ENCODE measurements at regions not wholly inside any gene's neighbourhood (a gene's known extent, or its start where the extent isn't known, plus 50 kb on each side); places are given as distances from the start of the nearest gene placed in this dataset.

- TF ChIP-seq BHLHE40 (IDR thresholded peaks at IDR 0.05; ENCODE audit: low read depth, low read length) (no peak), MAFK (IDR thresholded peaks at IDR 0.05; ENCODE audit: low read depth, low read length) (no peak), MXI1 (IDR thresholded peaks at IDR 0.05; ENCODE audit: borderline replicate concordance, low read depth, low read length) (no peak), NFE2L2 (IDR thresholded peaks at IDR 0.05; ENCODE audit: low read depth, low read length) (no peak), MAZ (IDR thresholded peaks at IDR 0.05; ENCODE audit: borderline replicate concordance, low read depth, low read length) (no peak)
- TF ChIP-seq, protein P1, sequence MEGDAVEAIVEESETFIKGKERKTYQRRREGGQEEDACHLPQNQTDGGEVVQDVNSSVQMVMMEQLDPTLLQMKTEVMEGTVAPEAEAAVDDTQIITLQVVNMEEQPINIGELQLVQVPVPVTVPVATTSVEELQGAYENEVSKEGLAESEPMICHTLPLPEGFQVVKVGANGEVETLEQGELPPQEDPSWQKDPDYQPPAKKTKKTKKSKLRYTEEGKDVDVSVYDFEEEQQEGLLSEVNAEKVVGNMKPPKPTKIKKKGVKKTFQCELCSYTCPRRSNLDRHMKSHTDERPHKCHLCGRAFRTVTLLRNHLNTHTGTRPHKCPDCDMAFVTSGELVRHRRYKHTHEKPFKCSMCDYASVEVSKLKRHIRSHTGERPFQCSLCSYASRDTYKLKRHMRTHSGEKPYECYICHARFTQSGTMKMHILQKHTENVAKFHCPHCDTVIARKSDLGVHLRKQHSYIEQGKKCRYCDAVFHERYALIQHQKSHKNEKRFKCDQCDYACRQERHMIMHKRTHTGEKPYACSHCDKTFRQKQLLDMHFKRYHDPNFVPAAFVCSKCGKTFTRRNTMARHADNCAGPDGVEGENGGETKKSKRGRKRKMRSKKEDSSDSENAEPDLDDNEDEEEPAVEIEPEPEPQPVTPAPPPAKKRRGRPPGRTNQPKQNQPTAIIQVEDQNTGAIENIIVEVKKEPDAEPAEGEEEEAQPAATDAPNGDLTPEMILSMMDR (conservative IDR thresholded peaks at IDR 0.05; ENCODE audit: low read depth, low read length): no peak
- Histone ChIP-seq H2BK15ac (ENCODE audit: low read depth, low read length) (no peak overlapping the region), H3K4me1 (ENCODE audit: control insufficient read depth, insufficient read depth, low read length) (no peaks in the 10 kb centered on the region), H2BK5ac (ENCODE audit: low read depth, low read length, poor library complexity, severe bottlenecking) (no peak overlapping the region), H3K36me3 (ENCODE audit: control insufficient read depth, insufficient read depth, low read length) (no peaks in the 10 kb centered on the region), H3K4ac (ENCODE audit: low read depth, low read length) (no peak overlapping the region), H3K9me3 (ENCODE audit: control insufficient read depth, insufficient read depth, low read length) (no peaks in the 10 kb centered on the region), H2BK120ac (ENCODE audit: low read depth, low read length) (no peak overlapping the region), H3K9me1 (ENCODE audit: insufficient read depth, low read length) (no peaks in the 10 kb centered on the region), H4K8ac (ENCODE audit: low read depth in 2 of 2, low read length in 2 of 2) (no peak overlapping the region), H3K23ac (ENCODE audit: low read depth, low read length) (no peak overlapping the region), H3K79me1 (ENCODE audit: low read depth in 1 of 2, low read length in 2 of 2) (no peaks in the 10 kb centered on the region), H2AK9ac (replicated peaks; ENCODE audit: low read depth, low read length, poor library complexity) (no peak overlapping the region), H2BK20ac (ENCODE audit: low read depth, low read length) (no peak overlapping the region; the same call in 1 of the 2 replicates), H3K27ac (ENCODE audit: insufficient read depth, low read length) (no peak overlapping the region), H3K56ac (ENCODE audit: extremely low read depth, insufficient read depth, low read length) (no peak overlapping the region), H4K5ac (ENCODE audit: low read depth, low read length) (no peak overlapping the region), H3K4me2 (ENCODE audit: low read depth, low read length) (no peak overlapping the region), H3K18ac (ENCODE audit: low read depth, low read length) (no peak overlapping the region), H2AK5ac (ENCODE audit: low read depth, low read length) (no peak overlapping the region; the same call in 1 of the 2 replicates), H2AFZ (replicated peaks; ENCODE audit: low read length, poor library complexity) (no peak overlapping the region), H4K20me1 (ENCODE audit: insufficient read depth, low read length) (no peaks in the 10 kb centered on the region), H3K14ac (replicated peaks; ENCODE audit: low read depth, low read length) (no peak overlapping the region), H3K9ac (ENCODE audit: low read depth, low read length) (no peak overlapping the region), H4K91ac (ENCODE audit: insufficient read depth, low read depth, low read length) (no peak overlapping the region), H3K27me3 (ENCODE audit: control insufficient read depth, insufficient read depth, low read length) (peaks cover 2% of the 10 kb centered on the region; the same call in 1 of the 2 replicates), H3K4me3 (ENCODE audit: insufficient read depth, low read depth, low read length) (no peak overlapping the region)
- WGBS, 2 experiments (ENCODE audit: extremely low coverage in 2 of 2, insufficient read length in 1 of 2): no CpG with 5 or more reads among the region's 5 CpGs
- POLR2A ChIA-PET (ENCODE audit: unreplicated experiment): no interaction called here
- no TSS peak for BruUV-seq (replicated peaks)
- in situ Hi-C loops (cut with MboI; ENCODE audit: low sequenced_read_pairs) (no loop called here), intact Hi-C loops (cut with micrococcal nuclease) (no loop called here), dilution Hi-C loops (cut with HindIII; ENCODE audit: low sequenced_read_pairs, unreplicated experiment) (no loop called here)
- CTCF ChIA-PET: no interaction called here
- no peak for DNase-seq
- ATAC-seq (ENCODE audit: low read depth): no peak
These were observed 286.4 kb upstream of the NCKAP5 start for GRCh38 chr2:133854603-133855200.
